Adrenal gland (tissue), 9 donors: ENCODE measurements at regions not wholly inside any gene's neighbourhood (a gene's known extent, or its start where the extent isn't known, plus 50 kb on each side); places are given as distances from the start of the nearest gene placed in this dataset.

ENCODE experiments used
- DNase-seq, 7 donors: peaks; one replicate each; pipeline ENCODE4 v3.0.0-alpha.2; 2019 to 2020
- H3K27ac ChIP-seq, 5 donors: fragments of 200-600 bp; sonication (generic) in 4 of 5; 1 replicate in 3 of 5; 2 replicates in 2 of 5; pipeline versions ENCODE4 v1.5.1 to v1.8.0; 2016 to 2020; ENCODE audit warnings: mild to moderate bottlenecking in 1 of 5
- H3K27me3 ChIP-seq: fragments of 200-600 bp; 2 replicates; pipeline ENCODE4 v1.8.0; 2021
- H3K36me3 ChIP-seq, 2 donors: fragments of 200-600 bp; replicated peaks in 1 of 2; 1 replicate in 1 of 2; 2 replicates in 1 of 2; pipeline versions ENCODE4 v1.5.1 to v1.8.0; 2018 to 2022
- H3K4me1 ChIP-seq, 2 donors: fragments of 200-600 bp; replicated peaks in 1 of 2; 1 replicate in 1 of 2; 2 replicates in 1 of 2; pipeline versions ENCODE4 v1.5.1 to v1.8.0; 2018 to 2021
- H3K4me3 ChIP-seq, 4 donors: fragments of 200-600 bp; sonication (generic) in 3 of 4; one replicate each; pipeline ENCODE4 v1.5.1; 2016 to 2018
- H3K9me3 ChIP-seq, 3 donors: fragments of 200-600 bp; sonication (generic) in 1 of 3; replicated peaks in 1 of 3; 1 replicate in 2 of 3; 2 replicates in 1 of 3; pipeline versions ENCODE4 v1.5.1 to v1.8.0; 2016 to 2021
- POLR2A ChIP-seq, 2 donors: fragments of 450-650 bp; IDR thresholded peaks; one replicate each; pipeline ENCODE4 v1.6.1; 2017; ENCODE audit warnings: antibody characterized with exemption in 2 of 2, mild to moderate bottlenecking in 2 of 2, moderate library complexity in 1 of 2
- WGBS, 4 donors: extraction: QIAGEN DNeasy Blood & Tissue Kit in 2 of 4; methylation state at CpG; one replicate each; pipeline versions ENCODE4 v1.1.5 to v1.1.7; 2013 to 2017; 5-methylcytosine and 5-hydroxymethylcytosine counted together
- intact Hi-C, 2 donors: fragments of 100-400 bp; cut with DNase I; formaldehyde crosslinking; loops; one replicate each; pipeline versions ENCODE4 v1.14.1 to v1.15.0; 2022 to 2023
- TF ChIP-seq, protein P1 (sequence below), 6 experiments: fragments of 450-650 bp in 4 of 6; fragments of 200-600 bp in 2 of 6; sonication (generic) in 1 of 6; IDR thresholded peaks; 1 replicate in 5 of 6; 2 replicates in 1 of 6; pipeline versions ENCODE4 v1.5.1 to v1.8.0; 2016 to 2021; ENCODE audit warnings: antibody characterized with exemption in 6 of 6, mild to moderate bottlenecking in 2 of 6, moderate library complexity in 1 of 6
- donor health status: healthy with polysubstance abuse.
- donor health status: Bipolar disorder and iron deficiency.
- donor health status: DM: yes; HTN: yes; CAD: no.
- donor health status: DM: no; HTN: no; CAD: no.
- donor health status: DM: no; HTN: no; CAD: no.

DNA sequence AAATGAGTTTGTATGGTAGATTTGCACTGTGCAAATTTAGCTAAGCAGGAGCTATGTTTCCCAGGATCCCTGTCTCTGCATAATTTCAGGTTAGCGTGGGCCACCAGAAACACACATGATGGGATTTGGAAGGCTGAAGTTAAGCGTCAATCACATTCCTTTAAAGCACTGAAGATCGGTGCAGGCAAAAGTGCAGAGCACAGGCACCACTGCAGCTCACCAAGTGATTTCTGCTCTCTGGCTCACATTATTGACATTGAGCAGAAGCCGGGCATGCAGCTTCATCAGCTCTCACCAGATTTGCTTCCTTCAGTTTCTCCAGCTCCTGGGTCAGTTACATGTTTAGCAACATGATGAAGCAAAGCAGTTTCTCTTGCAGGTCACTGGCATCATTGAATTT lies 256.4 kb upstream of the TGFBR2 start:
- no peaks in the 10 kb centered on the region for H3K9me3 ChIP-seq
- no peak overlapping the region for H3K27ac ChIP-seq
- intact Hi-C loops: no loop called here
- no peaks in the 10 kb centered on the region for H3K27me3 ChIP-seq
- WGBS, 4 donors: 67 to 83% (median 79%) methylated on average over 4 of the region's 4 CpGs
- H3K4me1 ChIP-seq: peaks cover 0 to 10% of the 10 kb centered on the region in 2 donors
- TF ChIP-seq POLR2A (IDR thresholded peaks at IDR 0.05): no peak
- TF ChIP-seq, protein P1, sequence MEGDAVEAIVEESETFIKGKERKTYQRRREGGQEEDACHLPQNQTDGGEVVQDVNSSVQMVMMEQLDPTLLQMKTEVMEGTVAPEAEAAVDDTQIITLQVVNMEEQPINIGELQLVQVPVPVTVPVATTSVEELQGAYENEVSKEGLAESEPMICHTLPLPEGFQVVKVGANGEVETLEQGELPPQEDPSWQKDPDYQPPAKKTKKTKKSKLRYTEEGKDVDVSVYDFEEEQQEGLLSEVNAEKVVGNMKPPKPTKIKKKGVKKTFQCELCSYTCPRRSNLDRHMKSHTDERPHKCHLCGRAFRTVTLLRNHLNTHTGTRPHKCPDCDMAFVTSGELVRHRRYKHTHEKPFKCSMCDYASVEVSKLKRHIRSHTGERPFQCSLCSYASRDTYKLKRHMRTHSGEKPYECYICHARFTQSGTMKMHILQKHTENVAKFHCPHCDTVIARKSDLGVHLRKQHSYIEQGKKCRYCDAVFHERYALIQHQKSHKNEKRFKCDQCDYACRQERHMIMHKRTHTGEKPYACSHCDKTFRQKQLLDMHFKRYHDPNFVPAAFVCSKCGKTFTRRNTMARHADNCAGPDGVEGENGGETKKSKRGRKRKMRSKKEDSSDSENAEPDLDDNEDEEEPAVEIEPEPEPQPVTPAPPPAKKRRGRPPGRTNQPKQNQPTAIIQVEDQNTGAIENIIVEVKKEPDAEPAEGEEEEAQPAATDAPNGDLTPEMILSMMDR (IDR thresholded peaks at IDR 0.05): no peak
- H3K4me3 ChIP-seq: no peak overlapping the region
- DNase-seq: no peak
- no peaks in the 10 kb centered on the region for H3K36me3 ChIP-seq

DNA sequence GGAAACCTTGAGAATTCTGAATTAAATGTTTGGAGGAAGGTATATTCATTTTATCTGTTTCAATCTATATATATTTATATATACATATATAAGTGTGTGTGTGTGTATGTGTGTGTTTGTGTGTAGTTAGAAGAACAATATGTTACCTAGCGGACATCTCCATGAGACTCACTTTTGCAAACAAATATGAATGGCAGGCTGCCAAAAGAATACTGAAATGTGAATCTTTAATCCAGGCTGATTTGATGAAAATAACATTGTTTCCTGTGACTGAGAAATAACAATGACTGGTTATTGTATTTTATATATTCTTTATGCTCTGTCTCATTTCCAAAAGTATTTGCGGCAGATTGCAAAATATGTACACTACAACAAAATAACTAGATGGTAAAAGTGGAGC lies 255.5 kb upstream of the TGFBR2 start:
- WGBS, 4 donors: 96 to 100% (median 97%) methylated on average over 2 of the region's 2 CpGs
- DNase-seq: no peak
- intact Hi-C loops: no loop called here
- Histone ChIP-seq H3K4me1 (peaks cover 0 to 13% of the 10 kb centered on the region in 2 donors), H3K4me3 (no peak overlapping the region), H3K36me3 (no peaks in the 10 kb centered on the region), H3K27ac (no peak overlapping the region), H3K9me3 (no peaks in the 10 kb centered on the region), H3K27me3 (no peaks in the 10 kb centered on the region)
- TF ChIP-seq, protein P1 (IDR thresholded peaks at IDR 0.05): no peak
- TF ChIP-seq POLR2A (IDR thresholded peaks at IDR 0.05): no peak

DNA sequence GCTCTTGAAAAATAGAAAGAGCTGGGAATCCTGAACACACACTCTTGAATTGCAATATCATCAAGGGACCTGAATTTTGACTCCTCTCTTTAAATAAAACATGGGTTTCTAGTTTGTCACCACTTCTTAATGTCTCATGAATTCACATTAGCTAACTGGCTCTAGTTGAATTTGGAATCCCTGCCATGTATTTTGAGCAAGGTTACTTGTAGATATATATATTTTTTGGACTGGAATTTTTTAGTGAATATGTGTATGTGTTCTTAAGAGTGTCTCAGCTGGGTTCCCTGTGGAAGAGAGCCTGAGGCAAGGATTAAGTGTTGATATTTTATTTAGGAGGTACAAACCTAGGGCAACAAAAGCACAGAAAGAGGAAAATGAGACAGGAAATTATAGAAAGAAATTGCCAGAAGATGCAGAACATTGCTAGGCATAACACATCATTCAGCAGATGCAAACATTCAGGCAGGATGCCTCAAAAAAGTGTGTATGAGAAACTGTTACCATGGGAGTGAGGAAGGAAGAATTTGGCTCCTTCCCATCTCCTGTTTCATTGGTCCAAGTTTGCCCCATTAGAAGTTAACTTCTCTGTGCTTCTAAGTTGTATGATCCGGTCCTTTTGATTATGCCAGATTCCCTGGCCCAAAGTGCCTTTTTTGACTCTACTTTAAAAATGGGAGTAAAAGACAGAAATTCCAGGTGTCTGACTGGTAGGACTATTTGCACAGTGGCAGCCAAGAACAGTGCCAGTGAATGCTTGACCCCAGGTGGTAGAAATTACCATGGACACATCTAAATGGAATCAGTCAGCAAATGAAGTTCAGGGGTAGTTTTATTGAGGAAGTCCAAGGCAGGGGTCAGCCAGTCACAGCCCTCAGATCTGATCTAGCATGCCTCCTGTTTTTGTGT lies 253.7 kb upstream of the TGFBR2 start:
- intact Hi-C loops: no loop called here
- no peak for TF ChIP-seq POLR2A (IDR thresholded peaks at IDR 0.05)
- TF ChIP-seq, protein P1 (IDR thresholded peaks at IDR 0.05): no peak
- Histone ChIP-seq H3K27me3 (no peaks in the 10 kb centered on the region), H3K4me3 (no peak overlapping the region), H3K36me3 (no peaks in the 10 kb centered on the region), H3K27ac (no peak overlapping the region), H3K9me3 (no peaks in the 10 kb centered on the region), H3K4me1 (peaks cover 0 to 13% of the 10 kb centered on the region in 2 donors)
- no peak for DNase-seq
- whole genome bisulfite sequencing, 4 donors: 88 to 100% (median 96%) methylated on average over 1 of the region's 1 CpG

DNA sequence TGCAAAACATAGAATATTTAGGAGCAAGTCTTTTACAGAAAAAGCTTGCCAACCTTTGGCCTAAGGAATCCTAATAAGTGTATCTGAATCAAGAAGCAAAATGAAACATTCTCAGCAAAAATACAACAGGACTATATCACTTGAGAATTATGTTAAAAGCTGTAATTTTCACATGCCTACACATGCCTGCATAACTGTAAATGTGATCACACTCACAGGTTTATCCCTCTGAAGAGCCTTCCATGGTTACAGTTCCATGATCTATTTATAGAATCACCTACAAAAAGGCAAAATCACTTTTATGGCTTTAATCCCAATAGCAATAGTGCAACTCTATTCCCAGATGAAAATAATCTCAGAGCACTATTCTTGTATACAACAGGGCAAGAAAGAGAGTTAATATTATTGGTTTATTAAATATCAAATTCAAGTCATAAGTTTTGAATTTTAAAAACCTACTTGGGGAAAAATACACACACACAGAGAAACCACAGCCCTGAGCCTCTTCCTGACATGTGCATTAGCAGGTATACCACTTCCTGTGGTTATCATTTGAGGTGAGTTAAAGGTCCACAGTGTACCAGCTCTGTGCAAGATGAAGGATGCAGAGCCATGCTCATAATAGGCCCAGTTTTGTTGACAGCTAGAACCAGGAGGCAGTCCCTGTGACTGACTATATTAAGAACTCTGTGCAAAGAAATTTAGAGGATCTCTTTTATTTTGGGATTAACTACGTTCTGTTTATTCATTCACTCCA lies 252.5 kb upstream of the TGFBR2 start:
- H3K36me3 ChIP-seq: no peaks in the 10 kb centered on the region
- 50 to 63% (median 55%) methylated on average over 1 of the region's 1 CpG for WGBS, 4 donors

More for the DNA sequence above, 252.5 kb upstream of the TGFBR2 start:
- intact Hi-C loops: no loop called here
- H3K27ac ChIP-seq: peak overlapping the region in 1 of 5 donors; percentile 20
- H3K9me3 ChIP-seq: no peaks in the 10 kb centered on the region
- no peak for DNase-seq
- H3K4me1 ChIP-seq: peaks cover 0 to 13% of the 10 kb centered on the region in 2 donors
- no peak overlapping the region for H3K4me3 ChIP-seq
- TF ChIP-seq, protein P1 (IDR thresholded peaks at IDR 0.05): no peak
- TF ChIP-seq POLR2A (IDR thresholded peaks at IDR 0.05): no peak
- H3K27me3 ChIP-seq: no peaks in the 10 kb centered on the region
